K562 (cell line): ENCODE measurements at regions not wholly inside any gene's neighbourhood (a gene's known extent, or its start where the extent isn't known, plus 50 kb on each side); places are given as distances from the start of the nearest gene placed in this dataset.

Experiments used
- ATAC-seq: fragments of 200-7000 bp; cut with Tn5 transposase; 3 replicates; pipeline ENCODE4 v1.9.1; 2020; ENCODE audit warnings: moderate library complexity
- BruUV-seq: library from RNA; stranded (reverse); fragments of 400-500 nt; replicated peaks from 2 replicates; lab custom pipeline; 2021; lab: Mats Ljungman, UMichigan
- CTCF ChIA-PET: fragments of 300-600 bp; formaldehyde crosslinking; extraction: SDS; loops from one replicate; lab custom pipeline; 2021; ENCODE audit warnings: low intra/inter-chr PET ratio; lab: Yijun Ruan, JAX
- POLR2A ChIA-PET: fragments of 300-600, 350-650 bp; sonication (Branson Sonifier 250); formaldehyde crosslinking; extraction: SDS; loops from one replicate; lab custom pipeline; 2021; ENCODE audit warnings: antibody characterized with exemption, inconsistent platforms; lab: Yijun Ruan, JAX
- DNase-seq, 4 experiments: peaks; one replicate each; pipeline versions ENCODE4 v3.0.0 to v3.0.0-alpha.2; 2011 to 2018; ENCODE audit warnings: low spot score in 3 of 4, mixed read lengths in 3 of 4; ENCODE audit errors: extremely low read depth in 1 of 4
- FAIRE-seq: peaks from 2 replicates; lab custom pipeline; 2011; peaks lifted over from hg19 to GRCh38; lab: Jason Lieb, UNC
- H2AFZ ChIP-seq: 2 replicates; pipeline ENCODE4 v1.6.0; 2011; ENCODE audit warnings: low read depth, low read length, control low read depth, inconsistent platforms
- H3K27ac ChIP-seq: fragments of 200-600 bp; 3 replicates; pipeline ENCODE4 v1.8.0; 2011; ENCODE audit warnings: low read depth, mild to moderate bottlenecking, control low read depth, inconsistent platforms, low read length, moderate library complexity, mixed read lengths; ENCODE audit errors: extremely low read depth
- H3K27me3 ChIP-seq, 2 experiments: fragments of 300-600 bp in 1 of 2; 2 replicates in 1 of 2; 3 replicates in 1 of 2; pipeline versions ENCODE4 v1.6.0 to v1.8.0; 2011; ENCODE audit warnings: inconsistent platforms in 2 of 2, low read length in 2 of 2, mild to moderate bottlenecking in 1 of 2, mixed read lengths in 1 of 2, moderate library complexity in 1 of 2; ENCODE audit not compliant: control insufficient read depth in 2 of 2, insufficient read depth in 2 of 2
- H3K36me3 ChIP-seq: fragments of 300-600 bp; 3 replicates; pipeline ENCODE4 v1.8.0; 2011; ENCODE audit warnings: mild to moderate bottlenecking, low read length, inconsistent platforms; ENCODE audit not compliant: control insufficient read depth, insufficient read depth
- H3K4me1 ChIP-seq, 2 experiments: fragments of 200-600 bp in 1 of 2; replicated peaks in 1 of 2; 2 replicates in 1 of 2; 3 replicates in 1 of 2; pipeline versions ENCODE4 v1.5.1 to v1.8.0; 2011; ENCODE audit warnings: inconsistent platforms in 2 of 2, low read length in 2 of 2, mild to moderate bottlenecking in 1 of 2, mixed read lengths in 1 of 2, moderate library complexity in 1 of 2; ENCODE audit not compliant: control insufficient read depth in 2 of 2, insufficient read depth in 2 of 2
- H3K4me2 ChIP-seq: 2 replicates; pipeline ENCODE4 v1.6.1; 2011; ENCODE audit warnings: low read length, control low read depth, inconsistent platforms, mixed read lengths; ENCODE audit not compliant: insufficient read depth
- H3K4me3 ChIP-seq: fragments of 200-600 bp; sonication (generic), shearing (Covaris generic); 2 replicates; pipeline ENCODE4 v1.5.1; 2016; ENCODE audit warnings: control low read depth, inconsistent platforms
- H3K79me2 ChIP-seq: fragments of 200-600 bp; 3 replicates; pipeline ENCODE4 v1.8.0; 2011; ENCODE audit warnings: low read length, inconsistent platforms; ENCODE audit not compliant: control insufficient read depth, insufficient read depth
- H3K9ac ChIP-seq, 2 experiments: 2 replicates each; pipeline versions ENCODE4 v1.6.0 to v1.6.1; 2011; ENCODE audit warnings: low read depth in 2 of 2, low read length in 2 of 2, control low read depth in 1 of 2, inconsistent platforms in 1 of 2, mild to moderate bottlenecking in 1 of 2, mixed read lengths in 1 of 2; ENCODE audit not compliant: insufficient read depth in 1 of 2
- H3K9me1 ChIP-seq: one replicate; pipeline ENCODE4 v1.6.0; 2011; ENCODE audit warnings: inconsistent platforms, mild to moderate bottlenecking, low read length, moderate library complexity; ENCODE audit not compliant: control insufficient read depth, insufficient read depth
- H3K9me3 ChIP-seq: replicated peaks from 2 replicates; pipeline ENCODE4 v1.5.1; 2011; ENCODE audit warnings: low read depth, low read length, inconsistent platforms; ENCODE audit not compliant: control insufficient read depth, insufficient read depth
- H4K20me1 ChIP-seq: replicated peaks from 2 replicates; pipeline ENCODE4 v1.6.1; 2011; ENCODE audit warnings: low read length, inconsistent platforms, mixed read lengths; ENCODE audit not compliant: control insufficient read depth, insufficient read depth
- ETV1 ChIP-seq: fragments of 450-650 bp; conservative IDR thresholded peaks from 2 replicates; pipeline ENCODE4 v1.6.1; 2016; ENCODE audit warnings: missing genetic modification characterization, control low read depth, low read depth, missing compliant biosample characterization
- FOXK2 ChIP-seq, 2 experiments: fragments of 450-650 bp; IDR thresholded peaks in 1 of 2; conservative IDR thresholded peaks in 1 of 2; 2 replicates each; pipeline ENCODE4 v1.6.1; 2016; ENCODE audit warnings: low read depth in 2 of 2, mild to moderate bottlenecking in 1 of 2
- HMG20A ChIP-seq: fragments of 450-650 bp; formaldehyde crosslinking; conservative IDR thresholded peaks from 2 replicates; pipeline ENCODE4 v1.4.0; 2020; ENCODE audit warnings: mild to moderate bottlenecking, mixed read lengths
- LEF1 ChIP-seq: fragments of 450-650 bp; IDR thresholded peaks from 2 replicates; pipeline ENCODE4 v1.6.1; 2016; ENCODE audit warnings: mild to moderate bottlenecking
- RNF219 ChIP-seq: fragments of 250-450 bp; sonication (Bioruptor Pico); IDR thresholded peaks from 2 replicates; pipeline ENCODE4 v1.5.0; 2022; ENCODE audit warnings: mild to moderate bottlenecking
- TCFL5 ChIP-seq: fragments of 250-450 bp; sonication (Bioruptor Pico); conservative IDR thresholded peaks from 2 replicates; pipeline ENCODE4 v1.6.1; 2021; ENCODE audit warnings: mild to moderate bottlenecking, moderate library complexity, matching md5 sums
- TRIM25 ChIP-seq: fragments of 450-650 bp; IDR thresholded peaks from 2 replicates; pipeline ENCODE4 v1.7.0; 2016; ENCODE audit warnings: borderline replicate concordance
- WGBS: fragments of 100-300 bp; shearing (Covaris generic); methylation state at CpG from one replicate; pipeline ENCODE4 v1.1.6; 2016; ENCODE audit warnings: low coverage, mixed read lengths; ENCODE audit not compliant: insufficient coverage; ENCODE audit errors: missing lambda C conversion rate; 5-methylcytosine and 5-hydroxymethylcytosine counted together
- in situ Hi-C: fragments of 300-500 bp; cut with MboI; formaldehyde crosslinking; loops from 4 replicates; pipeline ENCODE4 v1.15.0; 2018; ENCODE audit warnings: inconsistent platforms, mixed read lengths
- intact Hi-C: fragments of 100-400 bp; cut with micrococcal nuclease; formaldehyde crosslinking; loops from 2 replicates; pipeline ENCODE4 v1.14.2; 2022
- TF ChIP-seq, protein P1 (sequence below): sonication (generic); formaldehyde crosslinking; IDR thresholded peaks from 2 replicates; pipeline ENCODE4 v1.8.0; 2022; ENCODE audit warnings: missing genetic modification reagents, mild to moderate bottlenecking, borderline replicate concordance
- TF ChIP-seq, protein P2 (sequence below): fragments of 250-450 bp; sonication (Bioruptor Pico); IDR thresholded peaks from 2 replicates; pipeline ENCODE4 v1.8.0; 2022; ENCODE audit warnings: inconsistent platforms

DNA sequence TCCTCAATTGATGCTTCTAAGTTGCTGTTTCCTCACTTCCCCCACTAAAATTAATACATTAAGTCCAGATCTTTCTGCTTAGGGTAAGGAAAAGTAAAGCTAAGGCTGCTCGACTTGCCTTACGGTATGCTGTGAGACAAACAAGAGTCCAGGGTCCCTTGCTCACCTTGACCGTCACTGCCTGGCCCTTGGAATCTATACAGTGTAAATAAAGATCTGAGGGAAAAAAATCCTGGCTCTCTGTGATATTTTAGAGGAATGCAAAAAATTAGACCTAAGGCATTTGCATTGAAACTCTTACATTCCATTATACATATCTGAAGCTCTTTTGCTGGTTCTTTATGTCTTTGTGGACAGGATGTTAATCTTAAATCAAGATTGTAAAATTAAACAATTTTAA is 129.6 kb upstream of the HCCS start:
- no peak overlapping the region for H3K4me2 ChIP-seq
- ChIA-PET POLR2A (no interaction called here), CTCF (no interaction called here)
- WGBS: 23% methylated on average over 3 of the region's 3 CpGs
- H3K79me2 ChIP-seq: no peaks in the 10 kb centered on the region
- no peak overlapping the region for H3K9ac ChIP-seq
- DNase-seq (no peak), FAIRE-seq (no peak), ATAC-seq (no peak)
- TF ChIP-seq, protein P1, sequence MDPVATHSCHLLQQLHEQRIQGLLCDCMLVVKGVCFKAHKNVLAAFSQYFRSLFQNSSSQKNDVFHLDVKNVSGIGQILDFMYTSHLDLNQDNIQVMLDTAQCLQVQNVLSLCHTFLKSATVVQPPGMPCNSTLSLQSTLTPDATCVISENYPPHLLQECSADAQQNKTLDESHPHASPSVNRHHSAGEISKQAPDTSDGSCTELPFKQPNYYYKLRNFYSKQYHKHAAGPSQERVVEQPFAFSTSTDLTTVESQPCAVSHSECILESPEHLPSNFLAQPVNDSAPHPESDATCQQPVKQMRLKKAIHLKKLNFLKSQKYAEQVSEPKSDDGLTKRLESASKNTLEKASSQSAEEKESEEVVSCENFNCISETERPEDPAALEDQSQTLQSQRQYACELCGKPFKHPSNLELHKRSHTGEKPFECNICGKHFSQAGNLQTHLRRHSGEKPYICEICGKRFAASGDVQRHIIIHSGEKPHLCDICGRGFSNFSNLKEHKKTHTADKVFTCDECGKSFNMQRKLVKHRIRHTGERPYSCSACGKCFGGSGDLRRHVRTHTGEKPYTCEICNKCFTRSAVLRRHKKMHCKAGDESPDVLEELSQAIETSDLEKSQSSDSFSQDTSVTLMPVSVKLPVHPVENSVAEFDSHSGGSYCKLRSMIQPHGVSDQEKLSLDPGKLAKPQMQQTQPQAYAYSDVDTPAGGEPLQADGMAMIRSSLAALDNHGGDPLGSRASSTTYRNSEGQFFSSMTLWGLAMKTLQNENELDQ (CRISPR knock-in tag): no peak
- no peak for TF ChIP-seq HMG20A
- no peak for TF ChIP-seq TCFL5 (CRISPR knock-in tag)
- TF ChIP-seq, protein P2, sequence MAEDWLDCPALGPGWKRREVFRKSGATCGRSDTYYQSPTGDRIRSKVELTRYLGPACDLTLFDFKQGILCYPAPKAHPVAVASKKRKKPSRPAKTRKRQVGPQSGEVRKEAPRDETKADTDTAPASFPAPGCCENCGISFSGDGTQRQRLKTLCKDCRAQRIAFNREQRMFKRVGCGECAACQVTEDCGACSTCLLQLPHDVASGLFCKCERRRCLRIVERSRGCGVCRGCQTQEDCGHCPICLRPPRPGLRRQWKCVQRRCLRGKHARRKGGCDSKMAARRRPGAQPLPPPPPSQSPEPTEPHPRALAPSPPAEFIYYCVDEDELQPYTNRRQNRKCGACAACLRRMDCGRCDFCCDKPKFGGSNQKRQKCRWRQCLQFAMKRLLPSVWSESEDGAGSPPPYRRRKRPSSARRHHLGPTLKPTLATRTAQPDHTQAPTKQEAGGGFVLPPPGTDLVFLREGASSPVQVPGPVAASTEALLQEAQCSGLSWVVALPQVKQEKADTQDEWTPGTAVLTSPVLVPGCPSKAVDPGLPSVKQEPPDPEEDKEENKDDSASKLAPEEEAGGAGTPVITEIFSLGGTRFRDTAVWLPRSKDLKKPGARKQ: no peak
- TF ChIP-seq RNF219 (CRISPR knock-in tag): no peak
- TF ChIP-seq FOXK2 (conservative IDR thresholded peaks at IDR 0.05 in 1 of 2, IDR thresholded peaks at IDR 0.05 in 1 of 2; ENCODE audit: low read depth in 2 of 2): no peak
- no peak for TF ChIP-seq TRIM25
- no peak for TF ChIP-seq ETV1 (tag)
- TF ChIP-seq LEF1: no peak
- no peak overlapping the region for H2AFZ ChIP-seq
- H3K4me1 ChIP-seq: no peaks in the 10 kb centered on the region
- H4K20me1 ChIP-seq: no peaks in the 10 kb centered on the region
- intact Hi-C loops (no loop called here), in situ Hi-C loops (no loop called here)
- H3K36me3 ChIP-seq: no peaks in the 10 kb centered on the region
- no peak overlapping the region for H3K27ac ChIP-seq
- no peaks in the 10 kb centered on the region; a peak in 1 of 5 replicates for H3K27me3 ChIP-seq
- no peaks in the 10 kb centered on the region for H3K9me1 ChIP-seq
- H3K4me3 ChIP-seq: no peak overlapping the region
- no TSS peak for BruUV-seq
- H3K9me3 ChIP-seq: no peaks in the 10 kb centered on the region
